B cell (primary cell): ENCODE measurements at regions not wholly inside any gene's neighbourhood (a gene's known extent, or its start where the extent isn't known, plus 50 kb on each side); places are given as distances from the start of the nearest gene placed in this dataset.

Source experiments
- CTCF ChIP-seq: fragments of 200-600 bp; IDR thresholded peaks from one replicate; pipeline ENCODE4 v1.8.0; 2022; ENCODE audit warnings: antibody characterized with exemption, mild to moderate bottlenecking
- EZH2 ChIP-seq: IDR thresholded peaks from 2 replicates; pipeline ENCODE4 v1.6.1; 2012; ENCODE audit warnings: borderline replicate concordance, low read depth, mild to moderate bottlenecking, moderate library complexity, low read length; ENCODE audit not compliant: insufficient read depth, poor library complexity, severe bottlenecking

- TF ChIP-seq CTCF (no peak), EZH2 (no peak)
Observed at GRCh38 chr6:62721408-62721807, 435.4 kb upstream of the KHDRBS2 start.
